ENCODE measurements at regions not wholly inside any gene's neighbourhood (a gene's known extent, or its start where the extent isn't known, plus 50 kb on each side); places are given as distances from the start of the nearest gene placed in this dataset.

- Histone ChIP-seq H3K9me3 (no peaks in the 10 kb centered on the region), H3K36me3 (no peaks in the 10 kb centered on the region), H3K27ac (replicated peaks in 1 of 4) (no peak overlapping the region), H3K4me1 (no peaks in the 10 kb centered on the region), H3K27me3 (no peaks in the 10 kb centered on the region), H3K4me3 (no peak overlapping the region)
- no peak for TF ChIP-seq CTCF (IDR thresholded peaks at IDR 0.05)
- no peak for TF ChIP-seq POLR2AphosphoS5 (IDR thresholded peaks at IDR 0.05)
- no peak for TF ChIP-seq EP300 (IDR thresholded peaks at IDR 0.05)
- no peak for TF ChIP-seq POLR2A (IDR thresholded peaks at IDR 0.05; ENCODE audit: low read depth)
- intact Hi-C loops (cut with DNase I), result no loop called here
- no peak for DNase-seq (ENCODE audit: extremely low spot score)
Observed at GRCh38 chr7:68438811-68439210, 1159.5 kb upstream of the AUTS2 start.

DNA sequence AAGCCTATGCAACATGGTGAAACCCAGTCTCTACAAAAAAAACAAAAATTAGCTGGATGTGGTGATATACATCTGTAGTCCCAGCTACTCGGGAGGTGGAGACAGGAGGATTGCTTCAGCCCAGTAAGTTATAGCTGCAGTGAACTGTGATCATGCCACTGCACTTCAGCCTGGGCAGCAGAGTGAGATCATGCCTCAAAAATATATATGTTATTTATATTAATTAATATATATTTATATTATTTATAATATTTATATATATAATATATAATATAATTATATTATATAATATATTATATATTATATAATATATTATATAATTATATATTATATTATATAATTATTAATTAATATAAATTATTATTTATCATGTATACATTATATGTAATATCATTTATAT, 1158.4 kb upstream of the AUTS2 start:
- H3K9me3 ChIP-seq, result no peaks in the 10 kb centered on the region
- no peaks in the 10 kb centered on the region for H3K27me3 ChIP-seq
- DNase-seq (ENCODE audit: extremely low spot score), result no peak
- no peaks in the 10 kb centered on the region for H3K36me3 ChIP-seq
- no peak overlapping the region for H3K4me3 ChIP-seq
- intact Hi-C loops (cut with DNase I), result no loop called here
- no peaks in the 10 kb centered on the region for H3K4me1 ChIP-seq
- 95% methylated on average over 1 of the region's 1 CpG for WGBS
- H3K27ac ChIP-seq (replicated peaks in 1 of 4), result no peak overlapping the region
- TF ChIP-seq EP300 (IDR thresholded peaks at IDR 0.05) (no peak), POLR2A (IDR thresholded peaks at IDR 0.05; ENCODE audit: low read depth) (no peak), CTCF (IDR thresholded peaks at IDR 0.05) (no peak), POLR2AphosphoS5 (IDR thresholded peaks at IDR 0.05) (no peak)

GRCh38 chr7:68440866-68441265, 1157.4 kb upstream of the AUTS2 start:
- no peaks in the 10 kb centered on the region for H3K27me3 ChIP-seq
- no peak overlapping the region for H3K27ac ChIP-seq (replicated peaks in 1 of 4)
- intact Hi-C loops (cut with DNase I), result no loop called here
- H3K4me1 ChIP-seq, result no peaks in the 10 kb centered on the region
- no peak overlapping the region for H3K4me3 ChIP-seq
- TF ChIP-seq POLR2AphosphoS5 (IDR thresholded peaks at IDR 0.05), result no peak
- TF ChIP-seq EP300 (IDR thresholded peaks at IDR 0.05), result no peak
- TF ChIP-seq CTCF (IDR thresholded peaks at IDR 0.05), result no peak
- TF ChIP-seq POLR2A (IDR thresholded peaks at IDR 0.05; ENCODE audit: low read depth), result no peak
- H3K9me3 ChIP-seq, result no peaks in the 10 kb centered on the region
- WGBS, result 49% methylated on average over 6 of the region's 6 CpGs
- H3K36me3 ChIP-seq, result no peaks in the 10 kb centered on the region
- DNase-seq (ENCODE audit: extremely low spot score), result no peak

DNA sequence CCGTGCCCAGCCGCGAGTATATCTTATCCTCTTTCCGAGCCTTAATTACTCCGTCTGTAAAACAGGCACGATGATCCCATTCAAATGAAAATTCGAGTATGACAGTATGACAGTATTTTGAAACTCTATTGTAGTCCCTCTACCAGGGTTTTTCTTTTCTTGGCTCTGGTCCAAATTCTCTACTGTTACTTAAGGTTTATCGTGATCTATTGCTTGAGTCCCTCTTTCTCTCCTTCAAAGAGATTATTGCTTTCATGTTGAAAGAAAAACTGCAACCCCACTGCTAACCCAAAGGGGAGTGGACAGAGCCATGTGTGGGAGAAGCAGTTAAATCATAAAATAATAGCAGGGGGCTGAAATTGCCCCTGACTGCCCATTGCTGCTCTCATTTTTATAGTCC, 1156.6 kb upstream of the AUTS2 start:
- no peaks in the 10 kb centered on the region for H3K27me3 ChIP-seq
- no peak overlapping the region for H3K27ac ChIP-seq (replicated peaks in 1 of 4)
- WGBS, result 85% methylated on average over 8 of the region's 8 CpGs
- no peak for DNase-seq (ENCODE audit: extremely low spot score)
- intact Hi-C loops (cut with DNase I), result no loop called here
- H3K36me3 ChIP-seq, result no peaks in the 10 kb centered on the region
- H3K9me3 ChIP-seq, result no peaks in the 10 kb centered on the region
- no peak overlapping the region for H3K4me3 ChIP-seq
- H3K4me1 ChIP-seq, result no peaks in the 10 kb centered on the region
- TF ChIP-seq EP300 (IDR thresholded peaks at IDR 0.05) (no peak), POLR2AphosphoS5 (IDR thresholded peaks at IDR 0.05) (no peak), POLR2A (IDR thresholded peaks at IDR 0.05; ENCODE audit: low read depth) (no peak), CTCF (IDR thresholded peaks at IDR 0.05) (no peak)

DNA sequence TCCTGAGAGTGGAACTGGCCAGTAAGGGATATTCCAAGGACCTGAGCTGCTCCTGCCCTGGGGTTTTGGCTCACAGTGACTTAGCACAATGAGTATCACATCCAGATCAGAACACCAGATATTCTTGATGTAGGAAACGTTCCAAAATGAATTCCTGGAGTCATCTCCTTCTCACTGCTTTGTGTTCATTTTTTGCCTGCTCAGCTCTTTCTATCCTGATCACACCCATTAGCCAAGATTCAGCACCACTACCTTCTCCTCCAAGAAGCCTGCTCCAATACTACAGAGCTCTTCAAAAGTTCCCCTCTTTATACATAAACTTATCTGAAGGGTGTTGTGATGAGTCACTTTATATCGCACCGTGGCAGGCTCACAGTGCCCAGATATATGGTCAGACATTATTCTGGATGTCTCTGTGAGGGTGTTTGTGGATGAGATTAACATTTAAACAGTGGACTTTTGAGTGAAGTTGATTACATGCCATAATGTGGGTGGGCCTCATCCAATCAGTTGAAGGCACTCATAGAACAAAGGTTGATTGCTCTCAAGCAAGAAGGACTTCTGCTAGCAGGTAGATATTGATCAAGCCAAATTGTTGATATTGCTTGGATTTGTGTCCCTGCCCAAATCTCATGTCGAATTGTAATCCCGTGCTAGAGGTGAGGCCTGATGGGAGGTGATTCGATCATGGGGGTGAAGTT, 1155.2 kb upstream of the AUTS2 start:
- Histone ChIP-seq H3K4me1 (no peaks in the 10 kb centered on the region), H3K27ac (replicated peaks in 1 of 4) (no peak overlapping the region), H3K9me3 (no peaks in the 10 kb centered on the region), H3K36me3 (no peaks in the 10 kb centered on the region), H3K4me3 (no peak overlapping the region), H3K27me3 (no peaks in the 10 kb centered on the region)
- TF ChIP-seq POLR2A (IDR thresholded peaks at IDR 0.05; ENCODE audit: low read depth), result no peak
- TF ChIP-seq CTCF (IDR thresholded peaks at IDR 0.05), result no peak
- no peak for TF ChIP-seq POLR2AphosphoS5 (IDR thresholded peaks at IDR 0.05)
- no peak for TF ChIP-seq EP300 (IDR thresholded peaks at IDR 0.05)
- intact Hi-C loops (cut with DNase I), result no loop called here
- 84% methylated on average over 6 of the region's 6 CpGs for WGBS
- DNase-seq (ENCODE audit: extremely low spot score), result no peak

All from esophagus muscularis mucosa (tissue), 4 donors.